ENCODE measurements at regions not wholly inside any gene's neighbourhood (a gene's known extent, or its start where the extent isn't known, plus 50 kb on each side); places are given as distances from the start of the nearest gene placed in this dataset.

GRCh38 chr3:16090706-16091105 is 83.8 kb upstream of the GALNT15 start:
- TF ChIP-seq CTCF (optimal IDR thresholded peaks at IDR 0.05 in 1 of 3, IDR thresholded peaks at IDR 0.05 in 1 of 3, conservative IDR thresholded peaks at IDR 0.05 in 1 of 3; ENCODE audit: extremely low read depth in 1 of 3, insufficient read depth in 2 of 3, low read length in 3 of 3) (no peak), EZH2 (IDR thresholded peaks at IDR 0.05; ENCODE audit: low read length) (no peak)

Measured in keratinocyte (primary cell).